NCI-H146 treated with DMSO at 0.1 percent for 48 hours (cell line): ENCODE measurements at regions not wholly inside any gene's neighbourhood (a gene's known extent, or its start where the extent isn't known, plus 50 kb on each side); places are given as distances from the start of the nearest gene placed in this dataset.
"Not testable (repeated sequence)": the region's sequence is repeated elsewhere in the genome, so short reads cannot be mapped to it uniquely, and the experiment has no call there.

Experiments used
- DNase-seq: peaks from one replicate; lab custom pipeline; 2025; ENCODE audit not compliant: unreplicated experiment; lab: John Stamatoyannopoulos, UW

GRCh38 chr13:55160867-55161266 lies 1979.9 kb upstream of the PRR20A start:
- DNase-seq: peak; percentile 57

GRCh38 chr13:55178582-55178981 lies 1962.1 kb upstream of the PRR20A start:
- not testable (repeated sequence) for DNase-seq

- DNase-seq: no peak
Observed at GRCh38 chr13:55190996-55191395, 1949.7 kb upstream of the PRR20A start.

- DNase-seq: no peak
Observed at GRCh38 chr13:55199134-55199533, 1941.6 kb upstream of the PRR20A start.

GRCh38 chr13:55214841-55215345 lies 1925.8 kb upstream of the PRR20A start:
- no peak for DNase-seq

- DNase-seq: no peak
Observed at GRCh38 chr13:55219538-55219937, 1921.2 kb upstream of the PRR20A start.

GRCh38 chr13:55229906-55230569 lies 1910.7 kb upstream of the PRR20A start:
- no peak for DNase-seq

GRCh38 chr13:55230570-55230908 lies 1910.2 kb upstream of the PRR20A start:
- no peak for DNase-seq

GRCh38 chr13:55234311-55234710 lies 1906.4 kb upstream of the PRR20A start:
- DNase-seq: no peak

- no peak for DNase-seq
Observed at GRCh38 chr13:55245005-55245644, 1895.6 kb upstream of the PRR20A start.

- no peak for DNase-seq
Observed at GRCh38 chr13:55255236-55255635, 1885.5 kb upstream of the PRR20A start.

GRCh38 chr13:55263045-55263444 lies 1877.7 kb upstream of the PRR20A start:
- no peak for DNase-seq

GRCh38 chr13:55266644-55267043 lies 1874.1 kb upstream of the PRR20A start:
- no peak for DNase-seq

GRCh38 chr13:55298201-55298600 lies 1842.5 kb upstream of the PRR20A start:
- DNase-seq: no peak

- no peak for DNase-seq
Observed at GRCh38 chr13:55302568-55302967, 1838.2 kb upstream of the PRR20A start.

- no peak for DNase-seq
Observed at GRCh38 chr13:55307909-55308308, 1832.8 kb upstream of the PRR20A start.

- no peak for DNase-seq
Observed at GRCh38 chr13:55341891-55342290, 1798.8 kb upstream of the PRR20A start.

GRCh38 chr13:55345224-55345623 lies 1795.5 kb upstream of the PRR20A start:
- DNase-seq: no peak

- DNase-seq: no peak
Observed at GRCh38 chr13:55347528-55347927, 1793.2 kb upstream of the PRR20A start.

- DNase-seq: no peak
Observed at GRCh38 chr13:55359067-55359466, 1781.7 kb upstream of the PRR20A start.

- DNase-seq: no peak
Observed at GRCh38 chr13:55361141-55361540, 1779.6 kb upstream of the PRR20A start.

- DNase-seq: no peak
Observed at GRCh38 chr13:55366676-55367075, 1774.0 kb upstream of the PRR20A start.

GRCh38 chr13:55394470-55394869 lies 1746.2 kb upstream of the PRR20A start:
- DNase-seq: no peak
